HL-60 (cell line): ENCODE measurements at regions not wholly inside any gene's neighbourhood (a gene's known extent, or its start where the extent isn't known, plus 50 kb on each side); places are given as distances from the start of the nearest gene placed in this dataset.

ENCODE experiments used
- POLR2AphosphoS5 ChIP-seq: IDR thresholded peaks from 2 replicates; pipeline ENCODE4 v1.6.1; 2012; ENCODE audit warnings: low read depth
- TF ChIP-seq, protein P1 (sequence below): IDR thresholded peaks from one replicate; pipeline ENCODE4 v1.5.1; 2011; ENCODE audit warnings: low read length, control low read depth, inconsistent platforms; ENCODE audit not compliant: insufficient read depth
- TF ChIP-seq, protein P2 (sequence below): IDR thresholded peaks from 2 replicates; pipeline ENCODE4 v1.6.1; 2012; ENCODE audit warnings: low read depth; ENCODE audit not compliant: insufficient replicate concordance

DNA sequence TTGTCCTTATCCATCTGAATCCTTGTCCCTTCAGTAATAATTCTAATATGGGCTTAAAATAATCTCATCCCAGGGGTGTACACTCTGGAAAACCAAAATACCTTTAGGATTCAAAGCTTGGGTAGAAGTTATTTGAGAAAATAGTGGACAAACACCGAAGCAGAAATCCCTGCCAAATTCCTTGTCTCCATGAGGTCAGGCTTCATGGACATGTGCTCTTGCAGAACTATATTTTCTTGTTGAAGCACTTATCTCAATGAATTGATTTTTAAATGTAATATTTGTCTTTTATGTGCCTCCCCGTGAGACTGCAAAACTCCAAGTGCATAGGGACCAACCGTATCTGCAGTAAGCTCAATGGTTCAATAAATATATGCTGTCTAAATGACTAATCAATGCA, 1153.3 kb upstream of the AUTS2 start:
- TF ChIP-seq, protein P1, sequence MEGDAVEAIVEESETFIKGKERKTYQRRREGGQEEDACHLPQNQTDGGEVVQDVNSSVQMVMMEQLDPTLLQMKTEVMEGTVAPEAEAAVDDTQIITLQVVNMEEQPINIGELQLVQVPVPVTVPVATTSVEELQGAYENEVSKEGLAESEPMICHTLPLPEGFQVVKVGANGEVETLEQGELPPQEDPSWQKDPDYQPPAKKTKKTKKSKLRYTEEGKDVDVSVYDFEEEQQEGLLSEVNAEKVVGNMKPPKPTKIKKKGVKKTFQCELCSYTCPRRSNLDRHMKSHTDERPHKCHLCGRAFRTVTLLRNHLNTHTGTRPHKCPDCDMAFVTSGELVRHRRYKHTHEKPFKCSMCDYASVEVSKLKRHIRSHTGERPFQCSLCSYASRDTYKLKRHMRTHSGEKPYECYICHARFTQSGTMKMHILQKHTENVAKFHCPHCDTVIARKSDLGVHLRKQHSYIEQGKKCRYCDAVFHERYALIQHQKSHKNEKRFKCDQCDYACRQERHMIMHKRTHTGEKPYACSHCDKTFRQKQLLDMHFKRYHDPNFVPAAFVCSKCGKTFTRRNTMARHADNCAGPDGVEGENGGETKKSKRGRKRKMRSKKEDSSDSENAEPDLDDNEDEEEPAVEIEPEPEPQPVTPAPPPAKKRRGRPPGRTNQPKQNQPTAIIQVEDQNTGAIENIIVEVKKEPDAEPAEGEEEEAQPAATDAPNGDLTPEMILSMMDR: no peak
- TF ChIP-seq POLR2AphosphoS5: no peak
- TF ChIP-seq, protein P2, sequence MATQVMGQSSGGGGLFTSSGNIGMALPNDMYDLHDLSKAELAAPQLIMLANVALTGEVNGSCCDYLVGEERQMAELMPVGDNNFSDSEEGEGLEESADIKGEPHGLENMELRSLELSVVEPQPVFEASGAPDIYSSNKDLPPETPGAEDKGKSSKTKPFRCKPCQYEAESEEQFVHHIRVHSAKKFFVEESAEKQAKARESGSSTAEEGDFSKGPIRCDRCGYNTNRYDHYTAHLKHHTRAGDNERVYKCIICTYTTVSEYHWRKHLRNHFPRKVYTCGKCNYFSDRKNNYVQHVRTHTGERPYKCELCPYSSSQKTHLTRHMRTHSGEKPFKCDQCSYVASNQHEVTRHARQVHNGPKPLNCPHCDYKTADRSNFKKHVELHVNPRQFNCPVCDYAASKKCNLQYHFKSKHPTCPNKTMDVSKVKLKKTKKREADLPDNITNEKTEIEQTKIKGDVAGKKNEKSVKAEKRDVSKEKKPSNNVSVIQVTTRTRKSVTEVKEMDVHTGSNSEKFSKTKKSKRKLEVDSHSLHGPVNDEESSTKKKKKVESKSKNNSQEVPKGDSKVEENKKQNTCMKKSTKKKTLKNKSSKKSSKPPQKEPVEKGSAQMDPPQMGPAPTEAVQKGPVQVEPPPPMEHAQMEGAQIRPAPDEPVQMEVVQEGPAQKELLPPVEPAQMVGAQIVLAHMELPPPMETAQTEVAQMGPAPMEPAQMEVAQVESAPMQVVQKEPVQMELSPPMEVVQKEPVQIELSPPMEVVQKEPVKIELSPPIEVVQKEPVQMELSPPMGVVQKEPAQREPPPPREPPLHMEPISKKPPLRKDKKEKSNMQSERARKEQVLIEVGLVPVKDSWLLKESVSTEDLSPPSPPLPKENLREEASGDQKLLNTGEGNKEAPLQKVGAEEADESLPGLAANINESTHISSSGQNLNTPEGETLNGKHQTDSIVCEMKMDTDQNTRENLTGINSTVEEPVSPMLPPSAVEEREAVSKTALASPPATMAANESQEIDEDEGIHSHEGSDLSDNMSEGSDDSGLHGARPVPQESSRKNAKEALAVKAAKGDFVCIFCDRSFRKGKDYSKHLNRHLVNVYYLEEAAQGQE: no peak
